ENCODE measurements at regions not wholly inside any gene's neighbourhood (a gene's known extent, or its start where the extent isn't known, plus 50 kb on each side); places are given as distances from the start of the nearest gene placed in this dataset.

- no peak for DNase-seq (ENCODE audit: low read depth, low spot score)
Observed at GRCh38 chr7:108697254-108697653, 127.6 kb downstream of the DNAJB9 start.

- no peak for DNase-seq (ENCODE audit: low read depth, low spot score)
Observed at GRCh38 chr7:108711611-108712010, 141.9 kb downstream of the DNAJB9 start.

- DNase-seq (ENCODE audit: low read depth, low spot score): no peak
Observed at GRCh38 chr7:108716783-108717182, 147.1 kb downstream of the DNAJB9 start.

- no peak for DNase-seq (ENCODE audit: low read depth, low spot score)
Observed at GRCh38 chr7:108717781-108718180, 148.1 kb downstream of the DNAJB9 start.

GRCh38 chr7:108719631-108720030 is 150.0 kb downstream of the DNAJB9 start:
- DNase-seq (ENCODE audit: low read depth, low spot score): no peak

GRCh38 chr7:108722561-108722960 is 152.9 kb downstream of the DNAJB9 start:
- DNase-seq (ENCODE audit: low read depth, low spot score): no peak

GRCh38 chr7:108723381-108723814 is 153.7 kb downstream of the DNAJB9 start:
- DNase-seq (ENCODE audit: low read depth, low spot score): no peak

- no peak for DNase-seq (ENCODE audit: low read depth, low spot score)
Observed at GRCh38 chr7:108724251-108725100, 154.8 kb downstream of the DNAJB9 start.

GRCh38 chr7:108735814-108736213 is 166.1 kb downstream of the DNAJB9 start:
- no peak for DNase-seq (ENCODE audit: low read depth, low spot score)

GRCh38 chr7:108736221-108736891 is 166.7 kb downstream of the DNAJB9 start:
- DNase-seq (ENCODE audit: low read depth, low spot score): no peak

- DNase-seq (ENCODE audit: low read depth, low spot score): no peak
Observed at GRCh38 chr7:108770981-108771745, 201.5 kb downstream of the DNAJB9 start.

GRCh38 chr7:108771853-108772252 is 202.2 kb downstream of the DNAJB9 start:
- no peak for DNase-seq (ENCODE audit: low read depth, low spot score)

GRCh38 chr7:108777966-108778365 is 208.3 kb downstream of the DNAJB9 start:
- DNase-seq (ENCODE audit: low read depth, low spot score): no peak

GRCh38 chr7:108789451-108789850 is 219.8 kb downstream of the DNAJB9 start:
- DNase-seq (ENCODE audit: low read depth, low spot score): no peak

GRCh38 chr7:108794466-108794865 is 224.8 kb downstream of the DNAJB9 start:
- no peak for DNase-seq (ENCODE audit: low read depth, low spot score)

GRCh38 chr7:108802650-108803049 is 233.0 kb downstream of the DNAJB9 start:
- no peak for DNase-seq (ENCODE audit: low read depth, low spot score)

- no peak for DNase-seq (ENCODE audit: low read depth, low spot score)
Observed at GRCh38 chr7:108805808-108806397, 236.2 kb downstream of the DNAJB9 start.

- no peak for DNase-seq (ENCODE audit: low read depth, low spot score)
Observed at GRCh38 chr7:108808549-108809266, 239.0 kb downstream of the DNAJB9 start.

- no peak for DNase-seq (ENCODE audit: low read depth, low spot score)
Observed at GRCh38 chr7:108809356-108809755, 239.7 kb downstream of the DNAJB9 start.

- DNase-seq (ENCODE audit: low read depth, low spot score): no peak
Observed at GRCh38 chr7:108810756-108811385, 241.2 kb downstream of the DNAJB9 start.

Measured in smooth muscle cell of the brain vasculature (primary cell).